Hematopoietic multipotent progenitor cell treated with erythropoietin and hydrocortisone succinate and interleukin-3 and kit ligand, for 4 days (in vitro differentiated cells): ENCODE measurements at regions not wholly inside any gene's neighbourhood (a gene's known extent, or its start where the extent isn't known, plus 50 kb on each side); places are given as distances from the start of the nearest gene placed in this dataset.

Experiments used
- DNase-seq: peaks from one replicate; pipeline ENCODE4 v3.0.0-alpha.2; 2015

- no peak for DNase-seq
These were observed 55.6 kb upstream of the TMEM17 start for GRCh38 chr2:62561586-62561985.

GRCh38 chr2:62559582-62559981 is 53.6 kb upstream of the TMEM17 start:
- no peak for DNase-seq

GRCh38 chr2:62558743-62559142 is 52.7 kb upstream of the TMEM17 start:
- no peak for DNase-seq

- no peak for DNase-seq
These were observed 50.1 kb upstream of the TMEM17 start for GRCh38 chr2:62556086-62556485.
